CD14-positive monocyte (primary cell): ENCODE measurements at regions not wholly inside any gene's neighbourhood (a gene's known extent, or its start where the extent isn't known, plus 50 kb on each side); places are given as distances from the start of the nearest gene placed in this dataset.

Experiments
- DNase-seq, 3 donors: peaks; one replicate each; pipeline ENCODE4 v3.0.0-alpha.2; 2011 to 2022
- H2AFZ ChIP-seq: 2 replicates; pipeline ENCODE4 v1.6.0; 2012; ENCODE audit warnings: mild to moderate bottlenecking, low read depth, low read length, inconsistent platforms; ENCODE audit not compliant: insufficient read depth, poor library complexity, severe bottlenecking
- H3K27ac ChIP-seq, 2 donors: 1 replicate in 1 of 2; 2 replicates in 1 of 2; pipeline ENCODE4 v1.5.1; 2012 to 2013; ENCODE audit warnings: low read length in 2 of 2, control low read depth in 1 of 2, inconsistent platforms in 1 of 2, low read depth in 1 of 2, mild to moderate bottlenecking in 1 of 2
- H3K27me3 ChIP-seq, 2 donors: one replicate each; pipeline versions ENCODE4 v1.6.0 to v1.6.1; 2011 to 2013; ENCODE audit warnings: low read length in 2 of 2; ENCODE audit not compliant: control insufficient read depth in 2 of 2, insufficient read depth in 2 of 2
- H3K36me3 ChIP-seq, 2 donors: replicated peaks in 1 of 2; 1 replicate in 1 of 2; 2 replicates in 1 of 2; pipeline versions ENCODE4 v1.5.1 to v1.6.1; 2012 to 2013; ENCODE audit warnings: low read length in 2 of 2, control low read depth in 1 of 2, inconsistent platforms in 1 of 2, mild to moderate bottlenecking in 1 of 2; ENCODE audit not compliant: insufficient read depth in 2 of 2, control insufficient read depth in 1 of 2
- H3K4me1 ChIP-seq, 2 donors: 1 replicate in 1 of 2; 2 replicates in 1 of 2; pipeline versions ENCODE4 v1.5.1 to v1.6.1; 2012 to 2013; ENCODE audit warnings: low read length in 2 of 2, control low read depth in 1 of 2, inconsistent platforms in 1 of 2, mild to moderate bottlenecking in 1 of 2, moderate library complexity in 1 of 2; ENCODE audit not compliant: insufficient read depth in 2 of 2, control insufficient read depth in 1 of 2
- H3K4me2 ChIP-seq: replicated peaks from 2 replicates; pipeline ENCODE3; 2012; ENCODE audit warnings: low read length, moderate library complexity, mild to moderate bottlenecking; ENCODE audit not compliant: poor library complexity, severe bottlenecking; ENCODE audit errors: extremely low read depth
- H3K4me3 ChIP-seq, 3 experiments: fragments of 200-600 bp in 1 of 3; sonication (generic) in 1 of 3; replicated peaks in 1 of 3; 1 replicate in 2 of 3; 2 replicates in 1 of 3; pipeline ENCODE4 v1.5.1; 2011 to 2013; ENCODE audit warnings: low read length in 3 of 3, mild to moderate bottlenecking in 3 of 3, control low read depth in 2 of 3, low read depth in 2 of 3, inconsistent platforms in 1 of 3, moderate library complexity in 1 of 3
- H3K79me2 ChIP-seq: 2 replicates; pipeline ENCODE4 v1.6.0; 2012; ENCODE audit warnings: mild to moderate bottlenecking, control low read depth, inconsistent platforms, low read length, moderate library complexity; ENCODE audit not compliant: insufficient read depth
- H3K9ac ChIP-seq: 2 replicates; pipeline ENCODE4 v1.6.0; 2017; ENCODE audit warnings: low read length, mild to moderate bottlenecking; ENCODE audit not compliant: insufficient read depth, poor library complexity, severe bottlenecking
- H3K9me3 ChIP-seq, 2 donors: replicated peaks in 1 of 2; 1 replicate in 1 of 2; 2 replicates in 1 of 2; pipeline versions ENCODE4 v1.5.1 to v1.6.1; 2012 to 2013; ENCODE audit warnings: low read length in 2 of 2, control low read depth in 1 of 2; ENCODE audit not compliant: control insufficient read depth in 1 of 2, insufficient read depth in 1 of 2
- H4K20me1 ChIP-seq: 2 replicates; pipeline ENCODE4 v1.6.0; 2012; ENCODE audit warnings: mild to moderate bottlenecking, low read length, control low read depth, moderate library complexity; ENCODE audit not compliant: insufficient read depth
- H3K27ac Mint-ChIP-seq, 7 donors: one replicate each; pipeline ENCODE4 v1.8.0; 2020; ENCODE audit warnings: mild to moderate bottlenecking in 7 of 7, mixed read lengths in 7 of 7, moderate library complexity in 6 of 7, inconsistent platforms in 2 of 7
- H3K27me3 Mint-ChIP-seq, 3 donors: one replicate each; pipeline ENCODE4 v1.8.0; 2021 to 2022; ENCODE audit warnings: low read depth in 3 of 3, mild to moderate bottlenecking in 3 of 3, mixed read lengths in 3 of 3, moderate library complexity in 3 of 3, inconsistent platforms in 1 of 3
- H3K36me3 Mint-ChIP-seq, 2 donors: one replicate each; pipeline ENCODE4 v1.8.0; 2020; ENCODE audit warnings: mixed read lengths in 2 of 2, inconsistent platforms in 1 of 2, mild to moderate bottlenecking in 1 of 2
- H3K4me1 Mint-ChIP-seq: one replicate; pipeline ENCODE4 v1.8.0; 2020; ENCODE audit warnings: mild to moderate bottlenecking, mixed read lengths
- H3K4me3 Mint-ChIP-seq, 2 donors: one replicate each; pipeline ENCODE4 v1.8.0; 2020; ENCODE audit warnings: mild to moderate bottlenecking in 2 of 2, mixed read lengths in 2 of 2, moderate library complexity in 1 of 2
- H3K9me3 Mint-ChIP-seq, 7 donors: one replicate each; pipeline ENCODE4 v1.8.0; 2020 to 2022; ENCODE audit warnings: mixed read lengths in 7 of 7, mild to moderate bottlenecking in 6 of 7, moderate library complexity in 6 of 7, inconsistent platforms in 2 of 7
- WGBS: methylation state at CpG from one replicate; pipeline ENCODE4 v1.1.5; 2013; ENCODE audit warnings: missing lambda C conversion rate; ENCODE audit not compliant: insufficient coverage; 5-methylcytosine and 5-hydroxymethylcytosine counted together
- intact Hi-C, 2 donors: fragments of 100-400 bp; cut with micrococcal nuclease; formaldehyde crosslinking; loops; one replicate each; pipeline versions ENCODE4 v1.15.0 to v1.15.1; 2023
- TF ChIP-seq, protein P1 (sequence below): fragments of 200-600 bp; IDR thresholded peaks from one replicate; pipeline ENCODE4 v1.8.0; 2022; ENCODE audit warnings: antibody characterized with exemption, mild to moderate bottlenecking

DNA sequence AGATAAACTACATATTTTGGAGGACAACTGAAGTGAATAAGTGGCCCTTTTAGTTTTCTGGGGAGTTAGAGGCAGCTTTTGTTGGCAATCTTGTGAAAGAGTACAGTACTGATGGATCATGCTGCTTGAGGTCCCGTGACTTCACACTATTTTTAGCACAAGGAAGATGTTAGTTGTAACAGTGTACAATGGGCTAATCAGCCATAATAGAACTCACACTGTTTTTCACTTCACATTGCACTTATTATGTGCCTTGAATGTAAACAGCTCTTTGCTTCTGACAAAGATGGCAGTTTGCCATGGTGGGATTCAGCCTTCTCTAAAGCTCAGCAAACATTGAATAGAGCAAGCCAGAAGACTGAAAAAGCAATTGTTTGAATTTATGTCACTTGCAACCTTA, 176.7 kb upstream of the ZNF608 start:
- Mint-ChIP-seq H3K27ac (no peak overlapping the region), H3K4me1 (peaks cover 14% of the 10 kb centered on the region), H3K4me3 (no peak overlapping the region), H3K27me3 (peaks cover 0 to 2% (median 0%) of the 10 kb centered on the region in 3 donors), H3K36me3 (no peaks in the 10 kb centered on the region), H3K9me3 (no peaks in the 10 kb centered on the region)
- no peaks in the 10 kb centered on the region for H3K9me3 ChIP-seq
- TF ChIP-seq, protein P1, sequence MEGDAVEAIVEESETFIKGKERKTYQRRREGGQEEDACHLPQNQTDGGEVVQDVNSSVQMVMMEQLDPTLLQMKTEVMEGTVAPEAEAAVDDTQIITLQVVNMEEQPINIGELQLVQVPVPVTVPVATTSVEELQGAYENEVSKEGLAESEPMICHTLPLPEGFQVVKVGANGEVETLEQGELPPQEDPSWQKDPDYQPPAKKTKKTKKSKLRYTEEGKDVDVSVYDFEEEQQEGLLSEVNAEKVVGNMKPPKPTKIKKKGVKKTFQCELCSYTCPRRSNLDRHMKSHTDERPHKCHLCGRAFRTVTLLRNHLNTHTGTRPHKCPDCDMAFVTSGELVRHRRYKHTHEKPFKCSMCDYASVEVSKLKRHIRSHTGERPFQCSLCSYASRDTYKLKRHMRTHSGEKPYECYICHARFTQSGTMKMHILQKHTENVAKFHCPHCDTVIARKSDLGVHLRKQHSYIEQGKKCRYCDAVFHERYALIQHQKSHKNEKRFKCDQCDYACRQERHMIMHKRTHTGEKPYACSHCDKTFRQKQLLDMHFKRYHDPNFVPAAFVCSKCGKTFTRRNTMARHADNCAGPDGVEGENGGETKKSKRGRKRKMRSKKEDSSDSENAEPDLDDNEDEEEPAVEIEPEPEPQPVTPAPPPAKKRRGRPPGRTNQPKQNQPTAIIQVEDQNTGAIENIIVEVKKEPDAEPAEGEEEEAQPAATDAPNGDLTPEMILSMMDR: no peak
- peak overlapping the region in 1 of 2 donors; percentile 39 for H3K27ac ChIP-seq
- peak in 2 of 3 donors; percentile 30 to 35 for DNase-seq
- H3K4me2 ChIP-seq: no peak overlapping the region
- H3K27me3 ChIP-seq: no peaks in the 10 kb centered on the region
- no CpG with 5 or more reads among the region's 1 CpG for WGBS
- no peak overlapping the region for H3K4me3 ChIP-seq
- H3K79me2 ChIP-seq: no peaks in the 10 kb centered on the region
- H2AFZ ChIP-seq: peak overlapping the region; percentile 24
- no peaks in the 10 kb centered on the region for H4K20me1 ChIP-seq
- H3K36me3 ChIP-seq: no peaks in the 10 kb centered on the region
- intact Hi-C loops: no loop called here
- H3K9ac ChIP-seq: no peak overlapping the region
- H3K4me1 ChIP-seq: peaks cover 42 to 48% of the 10 kb centered on the region in 2 donors

- Histone ChIP-seq H2AFZ (no peak overlapping the region), H3K4me2 (no peak overlapping the region), H3K27ac (no peak overlapping the region), H3K27me3 (no peaks in the 10 kb centered on the region), H3K36me3 (no peaks in the 10 kb centered on the region), H3K9ac (no peak overlapping the region), H3K4me1 (peaks cover 29 to 32% of the 10 kb centered on the region in 2 donors), H3K9me3 (no peaks in the 10 kb centered on the region), H3K79me2 (no peaks in the 10 kb centered on the region), H4K20me1 (no peaks in the 10 kb centered on the region), H3K4me3 (no peak overlapping the region)
- intact Hi-C loops: no loop called here
- TF ChIP-seq, protein P1: no peak
- Mint-ChIP-seq H3K9me3 (peaks cover 0 to 2% (median 0%) of the 10 kb centered on the region in 7 donors), H3K4me3 (no peak overlapping the region), H3K4me1 (peaks cover 3% of the 10 kb centered on the region), H3K36me3 (no peaks in the 10 kb centered on the region), H3K27ac (no peak overlapping the region), H3K27me3 (peaks cover 0 to 3% (median 0%) of the 10 kb centered on the region in 3 donors)
- no peak for DNase-seq
- WGBS: 80% methylated on average over 1 of the region's 1 CpG
These were observed 178.3 kb upstream of the ZNF608 start for GRCh38 chr5:124924729-124925128.
